Brain microvascular endothelial cell (primary cell): ENCODE measurements at regions not wholly inside any gene's neighbourhood (a gene's known extent, or its start where the extent isn't known, plus 50 kb on each side); places are given as distances from the start of the nearest gene placed in this dataset.
"Not testable (repeated sequence)": the region's sequence is repeated elsewhere in the genome, so short reads cannot be mapped to it uniquely, and the experiment has no call there.

Experiments used
- DNase-seq: peaks from one replicate; pipeline ENCODE4 v3.0.0-alpha.2; 2020
- H3K27ac ChIP-seq: fragments of 250-450 bp; sonication (Bioruptor Pico); 2 replicates; pipeline ENCODE4 v1.5.1; 2020; ENCODE audit warnings: mild to moderate bottlenecking, moderate library complexity
- H3K27me3 ChIP-seq: fragments of 250-450 bp; sonication (Bioruptor Pico); replicated peaks from 2 replicates; pipeline ENCODE4 v1.5.1; 2020; ENCODE audit warnings: mild to moderate bottlenecking
- H3K36me3 ChIP-seq: fragments of 250-450 bp; sonication (Bioruptor Pico); replicated peaks from 2 replicates; pipeline ENCODE4 v1.5.1; 2020; ENCODE audit warnings: mild to moderate bottlenecking
- H3K4me3 ChIP-seq: 2 replicates; pipeline ENCODE4 v1.5.1; 2011; ENCODE audit warnings: low read depth, mild to moderate bottlenecking, control low read depth, low read length, moderate library complexity
- CTCF ChIP-seq: IDR thresholded peaks from 2 replicates; pipeline ENCODE4 v1.5.1; 2011; ENCODE audit warnings: low read depth, mild to moderate bottlenecking, moderate library complexity, low read length, control low read depth, inconsistent platforms; ENCODE audit errors: missing control alignments
- in situ Hi-C: cut with HindIII; loops from 2 replicates; pipeline ENCODE4 v1.10.0; 2017; ENCODE audit warnings: low sequenced_read_pairs, low pct_ligation_motif_present

- no peak overlapping the region for H3K4me3 ChIP-seq
- in situ Hi-C loops = no loop called here
- no peak overlapping the region for H3K27ac ChIP-seq
- DNase-seq = no peak
- no peak for TF ChIP-seq CTCF
- no peaks in the 10 kb centered on the region for H3K36me3 ChIP-seq
- H3K27me3 ChIP-seq = no peaks in the 10 kb centered on the region
Measured at GRCh38 chr15:26119322-26119721, 256.2 kb upstream of the ATP10A start.

- H3K4me3 ChIP-seq = no peak overlapping the region
- TF ChIP-seq CTCF = no peak
- no peaks in the 10 kb centered on the region for H3K27me3 ChIP-seq
- in situ Hi-C loops = no loop called here
- no peak for DNase-seq
- no peak overlapping the region for H3K27ac ChIP-seq
- H3K36me3 ChIP-seq = no peaks in the 10 kb centered on the region
Measured at GRCh38 chr15:26115229-26115943, 252.3 kb upstream of the ATP10A start.

GRCh38 chr15:26114128-26114527 lies 251.0 kb upstream of the ATP10A start:
- H3K4me3 ChIP-seq, in situ Hi-C loops, H3K27ac ChIP-seq, H3K27me3 ChIP-seq, H3K36me3 ChIP-seq, DNase-seq: not testable (repeated sequence)

- H3K27me3 ChIP-seq = no peaks in the 10 kb centered on the region
- TF ChIP-seq CTCF = no peak
- in situ Hi-C loops = no loop called here
- no peaks in the 10 kb centered on the region for H3K36me3 ChIP-seq
- no peak overlapping the region for H3K4me3 ChIP-seq
- no peak for DNase-seq
- H3K27ac ChIP-seq = no peak overlapping the region
Measured at GRCh38 chr15:26113296-26113695, 250.2 kb upstream of the ATP10A start.

GRCh38 chr15:26109203-26109602 lies 246.1 kb upstream of the ATP10A start:
- in situ Hi-C loops = no loop called here
- Histone ChIP-seq H3K27ac (no peak overlapping the region), H3K4me3 (no peak overlapping the region), H3K27me3 (no peaks in the 10 kb centered on the region), H3K36me3 (no peaks in the 10 kb centered on the region)
- TF ChIP-seq CTCF = no peak
- DNase-seq = no peak

- H3K27ac ChIP-seq = no peak overlapping the region
- TF ChIP-seq CTCF = no peak
- in situ Hi-C loops = no loop called here
- H3K36me3 ChIP-seq = no peaks in the 10 kb centered on the region
- no peak for DNase-seq
- no peak overlapping the region for H3K4me3 ChIP-seq
- no peaks in the 10 kb centered on the region for H3K27me3 ChIP-seq
Measured at GRCh38 chr15:26106556-26106955, 243.4 kb upstream of the ATP10A start.
